Stomach smooth muscle (tissue), 2 donors: ENCODE measurements at regions not wholly inside any gene's neighbourhood (a gene's known extent, or its start where the extent isn't known, plus 50 kb on each side); places are given as distances from the start of the nearest gene placed in this dataset.

Source experiments
- H3K27ac ChIP-seq: one replicate; pipeline ENCODE4 v1.7.0; 2013; ENCODE audit warnings: mild to moderate bottlenecking, low read length, inconsistent platforms
- H3K27me3 ChIP-seq, 2 donors: one replicate each; pipeline ENCODE4 v1.7.0; 2013; ENCODE audit warnings: low read length in 2 of 2; ENCODE audit not compliant: insufficient read depth in 2 of 2, control insufficient read depth in 1 of 2
- H3K36me3 ChIP-seq, 2 donors: one replicate each; pipeline ENCODE4 v1.7.0; 2013; ENCODE audit warnings: low read length in 2 of 2; ENCODE audit not compliant: control insufficient read depth in 2 of 2, insufficient read depth in 2 of 2
- H3K4me1 ChIP-seq: one replicate; pipeline ENCODE4 v1.7.0; 2013; ENCODE audit warnings: low read length; ENCODE audit not compliant: control insufficient read depth, insufficient read depth
- H3K4me3 ChIP-seq, 2 donors: one replicate each; pipeline ENCODE4 v1.7.0; 2013; ENCODE audit warnings: low read length in 2 of 2
- H3K9ac ChIP-seq, 2 donors: one replicate each; pipeline ENCODE4 v1.7.0; 2013; ENCODE audit warnings: low read length in 2 of 2, mild to moderate bottlenecking in 1 of 2
- H3K9me3 ChIP-seq, 2 donors: one replicate each; pipeline ENCODE4 v1.7.0; 2013; ENCODE audit warnings: low read length in 2 of 2; ENCODE audit not compliant: control insufficient read depth in 2 of 2
- donor health status: healthy.
- donor health status: Pancreatic carcinoma.

DNA sequence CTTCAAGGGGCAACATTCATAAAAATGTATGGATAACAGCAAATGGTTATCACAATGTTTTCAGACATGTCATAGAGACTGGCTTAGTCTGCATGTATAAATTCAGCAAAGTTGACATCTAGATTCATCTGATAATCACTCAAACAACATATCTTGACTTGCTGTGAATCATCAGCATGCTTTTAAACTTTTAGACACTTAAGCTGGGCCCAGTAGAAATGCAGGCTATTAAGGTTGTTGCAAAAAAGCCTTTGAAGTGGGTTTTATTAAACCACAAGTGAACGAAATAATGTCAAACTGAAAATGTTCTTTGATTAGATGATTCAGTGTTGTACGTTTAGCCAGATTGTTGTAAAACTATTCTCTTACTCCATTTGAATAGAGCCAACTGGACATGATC is 759.6 kb downstream of the NXPH1 start:
- H3K9me3 ChIP-seq: no peaks in the 10 kb centered on the region
- H3K27me3 ChIP-seq: no peaks in the 10 kb centered on the region
- no peak overlapping the region for H3K27ac ChIP-seq
- no peak overlapping the region for H3K9ac ChIP-seq
- no peaks in the 10 kb centered on the region for H3K4me1 ChIP-seq
- no peak overlapping the region for H3K4me3 ChIP-seq
- H3K36me3 ChIP-seq: no peaks in the 10 kb centered on the region

DNA sequence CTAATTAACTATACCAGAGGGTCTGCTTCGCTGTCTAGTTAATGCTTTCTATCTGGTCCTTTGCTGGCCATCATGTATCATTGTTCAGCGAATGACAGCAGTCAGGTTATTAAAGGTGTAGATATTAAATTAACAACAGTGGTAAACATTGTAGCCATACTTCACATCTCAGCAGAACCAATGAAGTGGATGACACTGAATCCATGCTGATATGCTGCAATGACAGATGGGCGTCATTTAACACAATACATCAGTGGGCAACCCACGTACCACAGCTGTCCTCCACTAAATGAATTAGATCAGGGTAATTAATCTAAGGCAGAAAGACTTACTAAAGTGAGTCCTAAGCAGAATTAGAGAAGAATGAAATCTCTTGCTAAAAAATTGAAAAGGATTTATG is 767.2 kb downstream of the NXPH1 start:
- no peak overlapping the region for H3K4me3 ChIP-seq
- H3K27me3 ChIP-seq: no peaks in the 10 kb centered on the region
- no peak overlapping the region for H3K9ac ChIP-seq
- H3K4me1 ChIP-seq: no peaks in the 10 kb centered on the region
- no peaks in the 10 kb centered on the region for H3K36me3 ChIP-seq
- no peak overlapping the region for H3K27ac ChIP-seq
- H3K9me3 ChIP-seq: no peaks in the 10 kb centered on the region

DNA sequence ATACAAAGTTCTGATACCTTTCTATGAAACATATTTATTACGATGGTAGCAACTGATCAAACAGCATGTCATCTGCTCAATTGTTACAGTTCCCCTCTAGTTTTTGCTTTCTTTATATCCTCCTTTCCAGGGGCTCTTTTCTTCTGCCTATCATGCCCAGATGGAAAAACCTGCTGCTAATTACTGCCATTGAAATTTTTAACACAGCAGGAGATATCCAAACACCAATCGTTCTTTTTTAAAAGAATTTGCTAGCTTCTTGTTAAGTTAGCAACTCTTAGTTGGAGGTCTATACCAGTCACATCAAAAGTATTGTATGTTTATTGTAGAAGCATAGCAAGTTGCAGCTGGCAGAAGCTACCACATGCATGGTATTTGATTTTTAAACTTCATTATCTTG is 768.5 kb downstream of the NXPH1 start:
- Histone ChIP-seq H3K4me3 (no peak overlapping the region), H3K27me3 (no peaks in the 10 kb centered on the region), H3K9me3 (no peaks in the 10 kb centered on the region), H3K4me1 (no peaks in the 10 kb centered on the region), H3K36me3 (no peaks in the 10 kb centered on the region), H3K27ac (no peak overlapping the region), H3K9ac (no peak overlapping the region)

DNA sequence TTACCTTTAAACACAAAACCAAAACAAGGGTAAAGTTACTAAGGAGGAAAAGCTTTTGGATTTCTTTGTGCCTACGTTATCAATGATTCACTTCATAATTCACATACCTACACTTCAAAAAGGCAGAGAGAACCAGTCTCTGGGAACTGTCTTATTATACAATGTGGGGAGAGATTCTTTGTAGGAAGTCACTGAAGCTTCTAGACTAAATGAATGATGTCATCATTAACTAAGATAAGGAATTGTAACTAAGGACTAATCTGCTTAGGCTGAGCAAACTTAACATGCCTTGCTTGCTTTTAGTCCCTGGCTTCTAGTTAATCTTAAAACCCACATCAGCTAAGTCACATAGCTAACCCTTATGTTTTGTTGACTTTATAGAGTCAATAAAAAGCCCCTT is 771.2 kb downstream of the NXPH1 start:
- H3K27ac ChIP-seq: no peak overlapping the region
- H3K9ac ChIP-seq: no peak overlapping the region
- H3K4me3 ChIP-seq: no peak overlapping the region
- H3K4me1 ChIP-seq: no peaks in the 10 kb centered on the region
- H3K27me3 ChIP-seq: no peaks in the 10 kb centered on the region
- H3K36me3 ChIP-seq: no peaks in the 10 kb centered on the region
- H3K9me3 ChIP-seq: no peaks in the 10 kb centered on the region

DNA sequence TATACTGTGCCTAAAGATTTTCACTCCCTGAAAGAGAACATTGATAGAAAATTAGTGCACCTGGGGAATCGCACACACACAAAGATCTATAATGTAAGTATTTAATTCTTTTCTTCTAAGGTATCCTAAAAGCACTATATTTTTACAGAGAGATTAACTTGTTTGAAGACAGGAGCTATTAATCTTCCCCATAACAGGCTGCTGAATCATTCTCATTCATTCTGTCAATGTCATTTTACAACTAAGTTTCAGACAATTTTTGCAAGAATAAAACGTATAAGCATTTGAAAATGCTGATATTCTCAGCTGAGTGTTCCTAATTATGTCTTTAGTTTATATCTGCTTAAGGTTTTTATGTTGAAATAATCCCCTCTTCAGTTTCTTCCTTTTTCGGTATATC is 776.7 kb downstream of the NXPH1 start:
- no peaks in the 10 kb centered on the region for H3K36me3 ChIP-seq
- no peaks in the 10 kb centered on the region for H3K27me3 ChIP-seq
- no peaks in the 10 kb centered on the region for H3K9me3 ChIP-seq
- no peak overlapping the region for H3K27ac ChIP-seq
- H3K4me3 ChIP-seq: no peak overlapping the region
- H3K9ac ChIP-seq: no peak overlapping the region
- no peaks in the 10 kb centered on the region for H3K4me1 ChIP-seq

DNA sequence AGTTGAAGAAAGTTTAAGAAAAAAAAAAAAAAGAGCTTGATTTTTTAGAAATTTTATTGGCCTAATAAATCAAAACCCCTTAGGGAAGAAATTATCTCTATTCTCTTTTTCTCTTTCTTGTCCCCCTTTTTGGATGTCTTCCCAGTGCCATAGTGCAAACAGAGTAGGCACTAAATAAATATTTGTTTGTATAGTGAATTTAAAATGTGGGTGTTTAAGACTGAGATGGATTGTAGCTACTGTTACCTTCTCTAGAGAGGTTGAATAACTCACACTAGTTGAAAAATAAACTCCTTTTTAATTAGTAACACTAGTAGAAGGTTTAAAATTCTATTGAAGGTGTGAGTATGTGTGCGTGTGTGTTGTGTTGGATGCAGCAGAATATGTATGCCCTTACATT is 783.8 kb downstream of the NXPH1 start:
- H3K36me3 ChIP-seq: no peaks in the 10 kb centered on the region
- H3K4me1 ChIP-seq: no peaks in the 10 kb centered on the region
- no peak overlapping the region for H3K27ac ChIP-seq
- no peaks in the 10 kb centered on the region for H3K9me3 ChIP-seq
- no peak overlapping the region for H3K9ac ChIP-seq
- H3K27me3 ChIP-seq: no peaks in the 10 kb centered on the region
- no peak overlapping the region for H3K4me3 ChIP-seq

DNA sequence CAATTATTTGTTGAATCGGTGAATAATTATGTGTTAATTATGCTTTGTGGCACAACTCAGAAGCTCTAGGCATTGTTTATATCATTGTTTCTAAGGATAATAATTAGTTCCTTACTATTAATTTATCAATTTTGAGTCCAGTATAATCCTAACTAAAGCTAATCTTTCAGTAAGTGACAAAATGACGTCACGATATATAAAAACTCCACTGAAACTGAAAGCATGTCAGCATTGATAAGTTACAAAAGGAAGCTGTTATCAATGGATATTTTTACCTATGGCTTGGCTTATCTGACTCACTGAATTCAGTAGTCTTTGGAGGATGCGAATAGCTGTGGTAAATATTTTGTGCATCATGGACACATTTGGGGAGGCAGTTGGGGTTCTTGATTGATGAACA is 793.1 kb downstream of the NXPH1 start:
- Histone ChIP-seq H3K9me3 (no peaks in the 10 kb centered on the region), H3K9ac (no peak overlapping the region), H3K4me1 (no peaks in the 10 kb centered on the region), H3K4me3 (no peak overlapping the region), H3K27me3 (no peaks in the 10 kb centered on the region), H3K27ac (no peak overlapping the region), H3K36me3 (no peaks in the 10 kb centered on the region)

DNA sequence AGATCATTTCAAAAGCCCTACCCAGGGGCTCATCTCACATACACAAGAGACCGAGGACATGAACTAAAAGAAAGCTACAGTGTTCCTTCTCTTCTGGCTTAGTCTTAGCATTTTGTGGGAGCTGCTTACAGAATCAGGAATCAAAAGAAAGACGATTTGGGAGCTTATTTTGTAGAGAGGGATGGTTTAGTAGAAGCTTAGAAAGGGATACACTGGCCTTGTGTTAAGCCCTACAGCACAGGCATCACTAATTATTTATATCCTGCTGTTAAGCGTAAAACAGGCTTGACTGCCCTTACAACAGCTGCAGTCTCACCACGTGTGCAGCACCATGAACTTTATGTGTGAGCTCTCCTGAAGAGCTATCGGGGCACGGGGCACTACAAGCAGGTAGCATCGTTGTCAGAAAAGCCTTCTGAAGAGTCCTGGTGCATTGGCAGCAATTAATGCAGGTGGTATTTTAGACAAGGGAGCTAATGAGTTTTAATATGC is 798.3 kb downstream of the NXPH1 start:
- Histone ChIP-seq H3K27ac (no peak overlapping the region), H3K4me3 (no peak overlapping the region), H3K9ac (no peak overlapping the region), H3K36me3 (no peaks in the 10 kb centered on the region), H3K27me3 (no peaks in the 10 kb centered on the region), H3K4me1 (no peaks in the 10 kb centered on the region), H3K9me3 (no peaks in the 10 kb centered on the region)

DNA sequence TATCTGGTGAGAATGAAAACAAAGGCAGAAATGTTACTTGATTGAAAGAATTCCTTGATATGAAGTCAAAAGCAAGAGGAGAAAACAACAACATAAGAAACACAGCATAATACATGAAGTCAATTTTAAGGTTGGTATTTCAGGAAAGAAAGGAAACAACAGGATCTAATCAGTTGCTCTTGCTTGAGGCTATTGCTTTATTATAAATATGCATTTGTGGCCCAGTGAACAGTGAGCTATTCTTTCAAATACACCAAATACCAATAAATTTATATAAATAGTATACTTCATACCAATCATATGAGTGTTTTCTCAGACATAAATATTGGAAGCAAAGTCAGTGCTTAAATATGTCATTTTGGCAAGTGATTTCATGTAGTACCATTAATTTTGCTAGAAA is 806.6 kb downstream of the NXPH1 start:
- Histone ChIP-seq H3K4me3 (no peak overlapping the region), H3K9me3 (no peaks in the 10 kb centered on the region), H3K27me3 (no peaks in the 10 kb centered on the region), H3K9ac (no peak overlapping the region), H3K27ac (no peak overlapping the region), H3K36me3 (no peaks in the 10 kb centered on the region), H3K4me1 (no peaks in the 10 kb centered on the region)

DNA sequence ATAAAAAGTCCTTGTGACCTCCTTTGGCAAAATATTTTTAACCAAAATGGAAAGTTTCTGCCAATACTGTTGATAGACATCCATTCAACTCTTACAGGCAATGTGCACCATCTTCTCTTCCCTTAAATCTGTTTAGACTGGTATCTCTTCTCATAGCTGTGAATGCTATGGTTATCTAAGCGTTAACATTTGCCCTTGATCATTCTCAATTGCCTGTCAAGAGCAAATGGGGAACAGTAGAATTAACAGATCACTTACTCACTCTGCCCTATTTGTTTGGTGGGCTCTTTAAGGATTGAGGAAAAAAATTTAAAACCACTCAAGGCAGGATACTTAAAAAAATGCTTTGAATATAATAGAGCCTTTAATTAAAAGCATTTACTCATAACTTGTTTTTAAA is 808.4 kb downstream of the NXPH1 start:
- Histone ChIP-seq H3K36me3 (no peaks in the 10 kb centered on the region), H3K4me1 (no peaks in the 10 kb centered on the region), H3K9ac (no peak overlapping the region), H3K27me3 (no peaks in the 10 kb centered on the region), H3K4me3 (no peak overlapping the region), H3K9me3 (no peaks in the 10 kb centered on the region), H3K27ac (no peak overlapping the region)

DNA sequence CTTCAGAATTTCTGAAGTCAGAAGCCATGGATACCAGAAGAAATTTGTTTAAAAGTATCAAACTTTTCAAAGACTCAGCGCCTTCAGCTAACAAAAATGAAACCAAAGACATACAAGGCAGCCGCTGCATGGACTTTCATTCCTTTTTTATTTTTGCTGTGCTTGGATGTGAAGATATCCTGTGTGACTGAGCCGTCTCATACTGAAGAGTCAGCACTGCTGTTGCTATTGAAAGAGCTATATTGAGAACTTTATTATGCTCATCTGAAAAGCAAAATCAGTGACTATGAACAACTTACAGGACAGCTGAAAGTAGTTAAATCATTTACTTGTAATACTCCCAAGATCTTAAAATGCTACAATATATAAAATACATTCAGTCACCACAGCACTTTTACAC is 809.2 kb downstream of the NXPH1 start:
- Histone ChIP-seq H3K27ac (no peak overlapping the region), H3K27me3 (no peaks in the 10 kb centered on the region), H3K4me3 (no peak overlapping the region), H3K4me1 (no peaks in the 10 kb centered on the region), H3K9me3 (no peaks in the 10 kb centered on the region), H3K36me3 (no peaks in the 10 kb centered on the region), H3K9ac (no peak overlapping the region)

DNA sequence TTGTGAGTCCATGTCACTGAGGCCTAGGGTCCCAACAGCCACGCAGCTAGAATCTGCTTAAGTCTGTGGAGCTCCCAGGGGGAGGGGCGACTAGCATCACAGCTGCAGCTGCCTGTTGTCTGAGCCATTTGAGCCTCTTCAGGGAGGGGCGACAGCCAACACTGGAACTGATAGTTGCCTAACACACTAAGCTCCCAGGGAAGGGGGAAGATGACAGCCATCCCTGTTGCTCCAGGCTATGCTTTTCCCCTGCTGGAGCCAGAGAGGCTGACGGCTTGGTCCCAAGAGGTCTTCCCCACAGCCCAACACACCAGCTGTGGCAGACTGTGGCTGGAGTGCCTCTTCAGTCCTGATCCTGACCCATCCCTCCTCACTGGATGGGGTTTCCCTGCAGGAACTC is 817.5 kb downstream of the NXPH1 start:
- Histone ChIP-seq H3K9ac (no peak overlapping the region), H3K27ac (no peak overlapping the region), H3K4me3 (no peak overlapping the region), H3K27me3 (no peaks in the 10 kb centered on the region), H3K9me3 (peaks cover 0 to 5% of the 10 kb centered on the region in 2 donors), H3K36me3 (no peaks in the 10 kb centered on the region), H3K4me1 (no peaks in the 10 kb centered on the region)
